ENCODE measurements at regions not wholly inside any gene's neighbourhood (a gene's known extent, or its start where the extent isn't known, plus 50 kb on each side); places are given as distances from the start of the nearest gene placed in this dataset.
A peak's percentile ranks its signal among the peaks of the same experiment; 100 is the strongest.
"Not testable (repeated sequence)": the region's sequence is repeated elsewhere in the genome, so short reads cannot be mapped to it uniquely, and the experiment has no call there.

DNA sequence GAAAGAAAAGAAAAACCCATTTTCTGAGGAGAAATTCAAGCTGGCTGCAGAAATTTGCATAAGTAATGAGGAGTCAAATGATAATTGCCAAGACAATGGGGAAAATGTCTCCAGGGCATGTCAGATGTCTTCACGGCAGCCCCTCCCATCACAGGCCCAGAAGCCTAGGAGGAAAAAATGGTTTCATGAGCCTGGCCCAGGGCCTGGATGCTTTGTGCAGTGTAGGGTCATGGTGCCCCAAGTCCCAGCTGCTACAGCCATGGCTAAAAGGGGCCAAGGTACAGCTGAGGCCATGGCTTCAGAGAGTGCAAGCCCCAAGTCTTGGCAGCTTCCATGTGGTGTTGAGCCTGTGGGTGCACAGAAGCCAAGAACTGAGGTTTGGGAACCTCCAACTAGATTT lies 283.9 kb upstream of the PREP start:
- H3K4me3 ChIP-seq (ENCODE audit: low read depth, low read length); H3K27ac ChIP-seq (ENCODE audit: extremely low read depth, low read depth, low read length); POLR2A ChIA-PET; H3K4me1 ChIP-seq (ENCODE audit: control insufficient read depth, insufficient read depth, low read length); CTCF ChIA-PET; H3K36me3 ChIP-seq (ENCODE audit: control insufficient read depth in 2 of 2, insufficient read depth in 1 of 2, low read length in 2 of 2); H3K9me3 ChIP-seq (ENCODE audit: control insufficient read depth, insufficient read depth, low read depth, low read length): not testable (repeated sequence)
- peak; percentile 21 for TF ChIP-seq SETDB1 (IDR thresholded peaks at IDR 0.05; ENCODE audit: insufficient read length, low read length)
- TF ChIP-seq TRIM28 (IDR thresholded peaks at IDR 0.05; ENCODE audit: borderline replicate concordance, low read length), result peak; percentile 83; the same call in 1 of the 2 replicates
- TF ChIP-seq ZNF585B (tag by site-specific recombination; IDR thresholded peaks at IDR 0.05), result peak; percentile 88

DNA sequence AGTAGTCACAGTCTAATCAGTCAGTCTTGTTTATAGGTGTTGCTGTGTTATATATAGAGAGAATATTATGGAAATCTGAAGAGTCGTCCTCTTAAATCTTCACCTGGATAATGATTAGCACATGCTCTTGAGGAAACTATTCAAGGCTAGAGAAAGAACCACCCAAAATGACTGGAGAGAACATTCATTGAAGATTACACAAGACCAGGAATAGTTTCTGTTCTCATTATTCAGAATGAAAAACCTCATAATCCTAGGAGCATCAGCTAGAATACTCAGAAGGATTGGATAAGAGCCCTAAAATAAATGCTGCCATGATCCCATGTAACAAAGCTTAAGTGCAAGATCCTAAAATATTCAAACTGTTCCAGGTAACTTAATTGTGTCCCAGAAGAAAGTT lies 278.2 kb upstream of the PREP start:
- ChIA-PET CTCF (no interaction called here), POLR2A (no interaction called here)
- Histone ChIP-seq H3K27ac (ENCODE audit: extremely low read depth, low read depth, low read length) (no peak overlapping the region), H3K4me1 (ENCODE audit: control insufficient read depth, insufficient read depth, low read length) (no peaks in the 10 kb centered on the region), H3K9me3 (ENCODE audit: control insufficient read depth, insufficient read depth, low read depth, low read length) (no peaks in the 10 kb centered on the region), H3K36me3 (ENCODE audit: control insufficient read depth in 2 of 2, insufficient read depth in 1 of 2, low read length in 2 of 2) (no peaks in the 10 kb centered on the region), H3K4me3 (ENCODE audit: low read depth, low read length) (no peak overlapping the region)
- TF ChIP-seq ZNF274 (IDR thresholded peaks at IDR 0.05; ENCODE audit: low read length) (no peak), ZNF274 (tag by site-specific recombination; IDR thresholded peaks at IDR 0.05; ENCODE audit: borderline replicate concordance) (no peak), ZNF24 (tag by site-specific recombination; IDR thresholded peaks at IDR 0.05) (no peak)
- TF ChIP-seq, protein P1, sequence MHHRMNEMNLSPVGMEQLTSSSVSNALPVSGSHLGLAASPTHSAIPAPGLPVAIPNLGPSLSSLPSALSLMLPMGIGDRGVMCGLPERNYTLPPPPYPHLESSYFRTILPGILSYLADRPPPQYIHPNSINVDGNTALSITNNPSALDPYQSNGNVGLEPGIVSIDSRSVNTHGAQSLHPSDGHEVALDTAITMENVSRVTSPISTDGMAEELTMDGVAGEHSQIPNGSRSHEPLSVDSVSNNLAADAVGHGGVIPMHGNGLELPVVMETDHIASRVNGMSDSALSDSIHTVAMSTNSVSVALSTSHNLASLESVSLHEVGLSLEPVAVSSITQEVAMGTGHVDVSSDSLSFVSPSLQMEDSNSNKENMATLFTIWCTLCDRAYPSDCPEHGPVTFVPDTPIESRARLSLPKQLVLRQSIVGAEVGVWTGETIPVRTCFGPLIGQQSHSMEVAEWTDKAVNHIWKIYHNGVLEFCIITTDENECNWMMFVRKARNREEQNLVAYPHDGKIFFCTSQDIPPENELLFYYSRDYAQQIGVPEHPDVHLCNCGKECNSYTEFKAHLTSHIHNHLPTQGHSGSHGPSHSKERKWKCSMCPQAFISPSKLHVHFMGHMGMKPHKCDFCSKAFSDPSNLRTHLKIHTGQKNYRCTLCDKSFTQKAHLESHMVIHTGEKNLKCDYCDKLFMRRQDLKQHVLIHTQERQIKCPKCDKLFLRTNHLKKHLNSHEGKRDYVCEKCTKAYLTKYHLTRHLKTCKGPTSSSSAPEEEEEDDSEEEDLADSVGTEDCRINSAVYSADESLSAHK (tag by site-specific recombination; IDR thresholded peaks at IDR 0.05), result no peak

DNA sequence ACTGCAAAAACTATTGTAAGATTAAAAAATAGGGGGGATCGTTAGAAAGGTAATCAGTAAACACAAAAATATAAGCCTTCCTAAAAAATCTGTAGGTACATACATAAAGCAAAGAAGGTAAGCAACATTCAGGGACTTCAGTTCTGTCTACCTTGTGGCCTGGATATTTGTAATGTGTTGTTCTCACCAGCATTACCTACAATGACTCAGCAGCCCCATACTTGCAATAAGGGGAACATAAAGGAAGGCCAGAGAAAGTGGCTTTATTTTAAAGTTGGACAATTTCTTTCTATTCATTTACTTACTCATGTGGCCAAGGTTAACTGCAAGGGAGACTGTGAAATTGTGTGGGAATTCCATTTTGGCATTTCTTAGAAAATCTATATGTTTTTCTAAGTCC lies 277.2 kb upstream of the PREP start:
- Histone ChIP-seq H3K4me1 (ENCODE audit: control insufficient read depth, insufficient read depth, low read length) (no peaks in the 10 kb centered on the region), H3K36me3 (ENCODE audit: control insufficient read depth in 2 of 2, insufficient read depth in 1 of 2, low read length in 2 of 2) (no peaks in the 10 kb centered on the region), H3K27ac (ENCODE audit: extremely low read depth, low read depth, low read length) (no peak overlapping the region), H3K9me3 (ENCODE audit: control insufficient read depth, insufficient read depth, low read depth, low read length) (no peaks in the 10 kb centered on the region), H3K4me3 (ENCODE audit: low read depth, low read length) (no peak overlapping the region)
- ChIA-PET CTCF (no interaction called here), POLR2A (no interaction called here)
- TF ChIP-seq ZNF510 (tag by site-specific recombination; IDR thresholded peaks at IDR 0.05; ENCODE audit: insufficient replicate concordance), result no peak
- TF ChIP-seq ZSCAN30 (tag by site-specific recombination; IDR thresholded peaks at IDR 0.05), result no peak
- no peak for TF ChIP-seq ZNF561 (tag by site-specific recombination; IDR thresholded peaks at IDR 0.05; ENCODE audit: borderline replicate concordance)
- TF ChIP-seq ZBTB8A (tag by site-specific recombination; IDR thresholded peaks at IDR 0.05), result no peak
- TF ChIP-seq ZNF776 (tag by site-specific recombination; IDR thresholded peaks at IDR 0.05; ENCODE audit: borderline replicate concordance), result no peak
- TF ChIP-seq, protein P2, sequence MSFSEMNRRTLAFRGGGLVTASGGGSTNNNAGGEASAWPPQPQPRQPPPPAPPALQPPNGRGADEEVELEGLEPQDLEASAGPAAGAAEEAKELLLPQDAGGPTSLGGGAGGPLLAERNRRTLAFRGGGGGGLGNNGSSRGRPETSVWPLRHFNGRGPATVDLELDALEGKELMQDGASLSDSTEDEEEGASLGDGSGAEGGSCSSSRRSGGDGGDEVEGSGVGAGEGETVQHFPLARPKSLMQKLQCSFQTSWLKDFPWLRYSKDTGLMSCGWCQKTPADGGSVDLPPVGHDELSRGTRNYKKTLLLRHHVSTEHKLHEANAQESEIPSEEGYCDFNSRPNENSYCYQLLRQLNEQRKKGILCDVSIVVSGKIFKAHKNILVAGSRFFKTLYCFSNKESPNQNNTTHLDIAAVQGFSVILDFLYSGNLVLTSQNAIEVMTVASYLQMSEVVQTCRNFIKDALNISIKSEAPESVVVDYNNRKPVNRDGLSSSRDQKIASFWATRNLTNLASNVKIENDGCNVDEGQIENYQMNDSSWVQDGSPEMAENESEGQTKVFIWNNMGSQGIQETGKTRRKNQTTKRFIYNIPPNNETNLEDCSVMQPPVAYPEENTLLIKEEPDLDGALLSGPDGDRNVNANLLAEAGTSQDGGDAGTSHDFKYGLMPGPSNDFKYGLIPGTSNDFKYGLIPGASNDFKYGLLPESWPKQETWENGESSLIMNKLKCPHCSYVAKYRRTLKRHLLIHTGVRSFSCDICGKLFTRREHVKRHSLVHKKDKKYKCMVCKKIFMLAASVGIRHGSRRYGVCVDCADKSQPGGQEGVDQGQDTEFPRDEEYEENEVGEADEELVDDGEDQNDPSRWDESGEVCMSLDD (tag by site-specific recombination; IDR thresholded peaks at IDR 0.05), result no peak
- TF ChIP-seq, protein P3, sequence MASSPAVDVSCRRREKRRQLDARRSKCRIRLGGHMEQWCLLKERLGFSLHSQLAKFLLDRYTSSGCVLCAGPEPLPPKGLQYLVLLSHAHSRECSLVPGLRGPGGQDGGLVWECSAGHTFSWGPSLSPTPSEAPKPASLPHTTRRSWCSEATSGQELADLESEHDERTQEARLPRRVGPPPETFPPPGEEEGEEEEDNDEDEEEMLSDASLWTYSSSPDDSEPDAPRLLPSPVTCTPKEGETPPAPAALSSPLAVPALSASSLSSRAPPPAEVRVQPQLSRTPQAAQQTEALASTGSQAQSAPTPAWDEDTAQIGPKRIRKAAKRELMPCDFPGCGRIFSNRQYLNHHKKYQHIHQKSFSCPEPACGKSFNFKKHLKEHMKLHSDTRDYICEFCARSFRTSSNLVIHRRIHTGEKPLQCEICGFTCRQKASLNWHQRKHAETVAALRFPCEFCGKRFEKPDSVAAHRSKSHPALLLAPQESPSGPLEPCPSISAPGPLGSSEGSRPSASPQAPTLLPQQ (tag by site-specific recombination; IDR thresholded peaks at IDR 0.05), result no peak
- no peak for TF ChIP-seq ZFHX2 (tag by site-specific recombination; conservative IDR thresholded peaks at IDR 0.05)
- no peak for TF ChIP-seq ZNF792 (tag by site-specific recombination; IDR thresholded peaks at IDR 0.05)
- TF ChIP-seq ZNF549 (tag by site-specific recombination; IDR thresholded peaks at IDR 0.05), result no peak
- no peak for TF ChIP-seq IKZF3 (tag by site-specific recombination; IDR thresholded peaks at IDR 0.05)
- TF ChIP-seq RBAK (tag by site-specific recombination; IDR thresholded peaks at IDR 0.05), result no peak
- TF ChIP-seq, protein P4, sequence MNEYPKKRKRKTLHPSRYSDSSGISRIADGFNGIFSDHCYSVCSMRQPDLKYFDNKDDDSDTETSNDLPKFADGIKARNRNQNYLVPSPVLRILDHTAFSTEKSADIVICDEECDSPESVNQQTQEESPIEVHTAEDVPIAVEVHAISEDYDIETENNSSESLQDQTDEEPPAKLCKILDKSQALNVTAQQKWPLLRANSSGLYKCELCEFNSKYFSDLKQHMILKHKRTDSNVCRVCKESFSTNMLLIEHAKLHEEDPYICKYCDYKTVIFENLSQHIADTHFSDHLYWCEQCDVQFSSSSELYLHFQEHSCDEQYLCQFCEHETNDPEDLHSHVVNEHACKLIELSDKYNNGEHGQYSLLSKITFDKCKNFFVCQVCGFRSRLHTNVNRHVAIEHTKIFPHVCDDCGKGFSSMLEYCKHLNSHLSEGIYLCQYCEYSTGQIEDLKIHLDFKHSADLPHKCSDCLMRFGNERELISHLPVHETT (tag by site-specific recombination; IDR thresholded peaks at IDR 0.05), result no peak
- TF ChIP-seq, protein P5, sequence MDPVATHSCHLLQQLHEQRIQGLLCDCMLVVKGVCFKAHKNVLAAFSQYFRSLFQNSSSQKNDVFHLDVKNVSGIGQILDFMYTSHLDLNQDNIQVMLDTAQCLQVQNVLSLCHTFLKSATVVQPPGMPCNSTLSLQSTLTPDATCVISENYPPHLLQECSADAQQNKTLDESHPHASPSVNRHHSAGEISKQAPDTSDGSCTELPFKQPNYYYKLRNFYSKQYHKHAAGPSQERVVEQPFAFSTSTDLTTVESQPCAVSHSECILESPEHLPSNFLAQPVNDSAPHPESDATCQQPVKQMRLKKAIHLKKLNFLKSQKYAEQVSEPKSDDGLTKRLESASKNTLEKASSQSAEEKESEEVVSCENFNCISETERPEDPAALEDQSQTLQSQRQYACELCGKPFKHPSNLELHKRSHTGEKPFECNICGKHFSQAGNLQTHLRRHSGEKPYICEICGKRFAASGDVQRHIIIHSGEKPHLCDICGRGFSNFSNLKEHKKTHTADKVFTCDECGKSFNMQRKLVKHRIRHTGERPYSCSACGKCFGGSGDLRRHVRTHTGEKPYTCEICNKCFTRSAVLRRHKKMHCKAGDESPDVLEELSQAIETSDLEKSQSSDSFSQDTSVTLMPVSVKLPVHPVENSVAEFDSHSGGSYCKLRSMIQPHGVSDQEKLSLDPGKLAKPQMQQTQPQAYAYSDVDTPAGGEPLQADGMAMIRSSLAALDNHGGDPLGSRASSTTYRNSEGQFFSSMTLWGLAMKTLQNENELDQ (tag by site-specific recombination; IDR thresholded peaks at IDR 0.05; ENCODE audit: low read depth), result no peak
